ENCODE measurements at regions not wholly inside any gene's neighbourhood (a gene's known extent, or its start where the extent isn't known, plus 50 kb on each side); places are given as distances from the start of the nearest gene placed in this dataset.
A peak's percentile ranks its signal among the peaks of the same experiment; 100 is the strongest.

GRCh38 chrX:74133156-74133796 lies 170.7 kb upstream of the ZCCHC13 start:
- peak in 3 of 4 experiments; percentile 64 to 68 (median 65) for TF ChIP-seq CTCF (IDR thresholded peaks at IDR 0.05)
- TF ChIP-seq POLR2AphosphoS5 (IDR thresholded peaks at IDR 0.05): no peak
